H9 (cell line): ENCODE measurements at regions not wholly inside any gene's neighbourhood (a gene's known extent, or its start where the extent isn't known, plus 50 kb on each side); places are given as distances from the start of the nearest gene placed in this dataset.

Source experiments
- DNase-seq: peaks from one replicate; pipeline ENCODE4 v3.0.0-alpha.2; 2017
- H2AFZ ChIP-seq: one replicate; pipeline ENCODE4 v1.6.1; 2013; ENCODE audit warnings: mild to moderate bottlenecking, low read length, control low read depth, moderate library complexity
- H2AK5ac ChIP-seq: 2 replicates; pipeline ENCODE4 v1.6.1; 2013; ENCODE audit warnings: low read length, control low read depth, mixed read lengths; ENCODE audit not compliant: insufficient read length
- H2BK120ac ChIP-seq: one replicate; pipeline ENCODE4 v1.6.1; 2013; ENCODE audit warnings: low read depth, mild to moderate bottlenecking, low read length, control low read depth, inconsistent platforms; ENCODE audit not compliant: poor library complexity, severe bottlenecking
- H2BK12ac ChIP-seq: 2 replicates; pipeline ENCODE4 v1.6.1; 2013; ENCODE audit warnings: low read length, control low read depth, mixed read lengths, low read depth; ENCODE audit not compliant: insufficient read length
- H2BK15ac ChIP-seq: 2 replicates; pipeline ENCODE4 v1.6.1; 2013; ENCODE audit warnings: low read depth, low read length, control low read depth
- H2BK20ac ChIP-seq: one replicate; pipeline ENCODE4 v1.6.1; 2013; ENCODE audit warnings: low read depth, mild to moderate bottlenecking, low read length, control low read depth, inconsistent platforms; ENCODE audit not compliant: poor library complexity, severe bottlenecking
- H2BK5ac ChIP-seq: 2 replicates; pipeline ENCODE4 v1.6.1; 2013; ENCODE audit warnings: low read length, control low read depth, mixed read lengths; ENCODE audit not compliant: insufficient read length
- H3K14ac ChIP-seq: 2 replicates; pipeline ENCODE4 v1.6.1; 2013; ENCODE audit warnings: low read length, control low read depth; ENCODE audit not compliant: insufficient read depth
- H3K18ac ChIP-seq: 2 replicates; pipeline ENCODE4 v1.6.1; 2013; ENCODE audit warnings: low read depth, mild to moderate bottlenecking, mixed read lengths, low read length, control low read depth; ENCODE audit not compliant: insufficient read length
- H3K23ac ChIP-seq: 2 replicates; pipeline ENCODE4 v1.6.1; 2013; ENCODE audit warnings: low read length, control low read depth, mixed read lengths, low read depth; ENCODE audit not compliant: insufficient read length
- H3K23me2 ChIP-seq: 2 replicates; pipeline ENCODE4 v1.6.1; 2013; ENCODE audit warnings: low read depth, mild to moderate bottlenecking, mixed read lengths, low read length, control low read depth; ENCODE audit not compliant: insufficient read length, poor library complexity, severe bottlenecking
- H3K27ac ChIP-seq: 2 replicates; pipeline ENCODE4 v1.5.1; 2013; ENCODE audit warnings: low read length, control low read depth, mixed read lengths, low read depth; ENCODE audit not compliant: insufficient read length
- H3K27me3 ChIP-seq: 2 replicates; pipeline ENCODE4 v1.6.1; 2013; ENCODE audit warnings: low read length, control low read depth, inconsistent platforms; ENCODE audit not compliant: insufficient read depth
- H3K4ac ChIP-seq: 2 replicates; pipeline ENCODE4 v1.6.1; 2013; ENCODE audit warnings: low read depth, mild to moderate bottlenecking, control low read depth, inconsistent platforms, low read length, moderate library complexity
- H3K4me1 ChIP-seq: 2 replicates; pipeline ENCODE4 v1.6.1; 2013; ENCODE audit warnings: low read length, control low read depth, inconsistent platforms; ENCODE audit not compliant: insufficient read depth
- H3K4me2 ChIP-seq: 2 replicates; pipeline ENCODE4 v1.6.1; 2013; ENCODE audit warnings: low read length, control low read depth, mixed read lengths; ENCODE audit not compliant: insufficient read length, insufficient read depth
- H3K56ac ChIP-seq: 2 replicates; pipeline ENCODE4 v1.6.1; 2013; ENCODE audit warnings: low read depth, mild to moderate bottlenecking, mixed read lengths, low read length, control low read depth; ENCODE audit not compliant: insufficient read length
- H3K79me1 ChIP-seq: 2 replicates; pipeline ENCODE4 v1.6.1; 2013; ENCODE audit warnings: low read depth, mild to moderate bottlenecking, moderate library complexity, low read length, control low read depth, inconsistent platforms; ENCODE audit not compliant: insufficient read depth, poor library complexity, severe bottlenecking
- H3K79me2 ChIP-seq: 2 replicates; pipeline ENCODE4 v1.6.1; 2013; ENCODE audit warnings: low read length, control low read depth, inconsistent platforms; ENCODE audit not compliant: insufficient read depth
- H3K9ac ChIP-seq: 2 replicates; pipeline ENCODE4 v1.6.1; 2013; ENCODE audit warnings: low read length, control low read depth, mixed read lengths; ENCODE audit not compliant: insufficient read length; ENCODE audit errors: extremely low read depth
- H3K9me3 ChIP-seq: one replicate; pipeline ENCODE4 v1.6.1; 2013; ENCODE audit warnings: low read depth, low read length, inconsistent platforms; ENCODE audit not compliant: control insufficient read depth
- H3T11ph ChIP-seq: one replicate; pipeline ENCODE4 v1.6.1; 2013; ENCODE audit warnings: mild to moderate bottlenecking, low read length, control low read depth, inconsistent platforms
- H4K20me1 ChIP-seq: one replicate; pipeline ENCODE4 v1.6.1; 2013; ENCODE audit not compliant: control insufficient read depth, insufficient read length, insufficient read depth
- H4K5ac ChIP-seq: 2 replicates; pipeline ENCODE4 v1.6.1; 2013; ENCODE audit warnings: low read depth, mild to moderate bottlenecking, mixed read lengths, low read length, control low read depth; ENCODE audit not compliant: insufficient read length
- H4K8ac ChIP-seq: replicated peaks from 2 replicates; pipeline ENCODE4 v1.6.1; 2013; ENCODE audit warnings: low read length, control low read depth, mixed read lengths, low read depth; ENCODE audit not compliant: insufficient read length
- H4K91ac ChIP-seq: 2 replicates; pipeline ENCODE4 v1.6.1; 2013; ENCODE audit warnings: low read depth, mild to moderate bottlenecking, moderate library complexity, mixed read lengths, low read length, control low read depth; ENCODE audit not compliant: insufficient read length
- H3K27ac Mint-ChIP-seq, 3 experiments: 2 replicates in 2 of 3; 3 replicates in 1 of 3; pipeline ENCODE4 v1.8.0; 2020 to 2021; ENCODE audit warnings: mixed read lengths in 3 of 3, mild to moderate bottlenecking in 1 of 3, moderate library complexity in 1 of 3
- H3K27me3 Mint-ChIP-seq: 2 replicates; pipeline ENCODE4 v1.8.0; 2021; ENCODE audit warnings: low read depth, mild to moderate bottlenecking, moderate library complexity, mixed read lengths
- H3K36me3 Mint-ChIP-seq, 3 experiments: 2 replicates in 2 of 3; 3 replicates in 1 of 3; pipeline ENCODE4 v1.8.0; 2020 to 2021; ENCODE audit warnings: low read depth in 3 of 3, mixed read lengths in 3 of 3; ENCODE audit not compliant: insufficient read depth in 1 of 3
- H3K4me1 Mint-ChIP-seq, 2 experiments: 2 replicates each; pipeline ENCODE4 v1.8.0; 2020; ENCODE audit warnings: mixed read lengths in 2 of 2
- H3K4me3 Mint-ChIP-seq, 2 experiments: 2 replicates in 1 of 2; 3 replicates in 1 of 2; pipeline ENCODE4 v1.8.0; 2020 to 2021; ENCODE audit warnings: mild to moderate bottlenecking in 2 of 2, mixed read lengths in 2 of 2, moderate library complexity in 1 of 2
- H3K9me3 Mint-ChIP-seq, 2 experiments: 2 replicates in 1 of 2; 3 replicates in 1 of 2; pipeline ENCODE4 v1.8.0; 2020; ENCODE audit warnings: mild to moderate bottlenecking in 2 of 2, mixed read lengths in 2 of 2, moderate library complexity in 1 of 2
- WGBS: extraction: QIAGEN DNeasy Blood & Tissue Kit; methylation state at CpG from one replicate; pipeline ENCODE4 v1.1.7; 2013; ENCODE audit warnings: missing lambda C conversion rate, low lambda C conversion rate, mixed read lengths; ENCODE audit not compliant: insufficient read length; ENCODE audit errors: extremely low coverage; 5-methylcytosine and 5-hydroxymethylcytosine counted together
- TF ChIP-seq, protein P1 (sequence below): fragments of 200-600 bp; sonication (generic); conservative IDR thresholded peaks from 3 replicates; pipeline ENCODE4 v1.8.0; 2021; ENCODE audit warnings: antibody characterized with exemption, mild to moderate bottlenecking

DNA sequence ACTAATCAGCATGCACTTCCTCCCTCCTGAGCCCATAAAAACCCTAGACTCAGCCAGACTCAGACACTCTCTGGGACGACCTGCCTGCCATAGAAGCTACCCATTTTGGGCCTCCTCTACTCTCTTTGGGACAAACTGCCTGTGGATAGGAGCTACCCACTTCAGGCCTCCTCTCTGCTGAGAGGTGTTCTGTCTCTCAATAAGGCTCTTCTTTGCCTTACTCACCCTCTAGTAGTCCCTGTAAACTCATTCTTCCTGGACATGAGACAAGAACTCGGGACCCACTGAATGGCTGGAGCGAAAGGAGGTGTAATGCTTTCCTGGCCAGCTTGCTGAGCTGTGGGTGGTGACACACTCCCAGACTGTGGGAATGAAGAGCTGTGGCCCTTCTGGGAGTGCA, 424.8 kb upstream of the FZD8 start:
- Histone ChIP-seq H2BK20ac (no peak overlapping the region), H3K23ac (no peak overlapping the region), H3K4me2 (no peak overlapping the region), H3T11ph (no peak overlapping the region), H3K4ac (no peak overlapping the region), H4K5ac (no peak overlapping the region), H2BK5ac (no peak overlapping the region), H3K9me3 (no peaks in the 10 kb centered on the region), H4K91ac (no peak overlapping the region), H2AFZ (no peak overlapping the region), H3K79me2 (no peaks in the 10 kb centered on the region), H2BK12ac (no peak overlapping the region), H3K23me2 (no peaks in the 10 kb centered on the region), H2BK120ac (no peak overlapping the region), H3K79me1 (no peaks in the 10 kb centered on the region), H3K4me1 (no peaks in the 10 kb centered on the region), H3K27ac (no peak overlapping the region), H3K56ac (no peak overlapping the region), H3K9ac (no peak overlapping the region), H2AK5ac (no peak overlapping the region), H3K27me3 (no peaks in the 10 kb centered on the region), H2BK15ac (no peak overlapping the region), H4K8ac (no peak overlapping the region), H3K18ac (no peak overlapping the region), H4K20me1 (no peaks in the 10 kb centered on the region), H3K14ac (no peak overlapping the region)
- H3K4me1 Mint-ChIP-seq = no peaks in the 10 kb centered on the region
- no peak overlapping the region for H3K27ac Mint-ChIP-seq
- DNase-seq = no peak
- TF ChIP-seq, protein P1, sequence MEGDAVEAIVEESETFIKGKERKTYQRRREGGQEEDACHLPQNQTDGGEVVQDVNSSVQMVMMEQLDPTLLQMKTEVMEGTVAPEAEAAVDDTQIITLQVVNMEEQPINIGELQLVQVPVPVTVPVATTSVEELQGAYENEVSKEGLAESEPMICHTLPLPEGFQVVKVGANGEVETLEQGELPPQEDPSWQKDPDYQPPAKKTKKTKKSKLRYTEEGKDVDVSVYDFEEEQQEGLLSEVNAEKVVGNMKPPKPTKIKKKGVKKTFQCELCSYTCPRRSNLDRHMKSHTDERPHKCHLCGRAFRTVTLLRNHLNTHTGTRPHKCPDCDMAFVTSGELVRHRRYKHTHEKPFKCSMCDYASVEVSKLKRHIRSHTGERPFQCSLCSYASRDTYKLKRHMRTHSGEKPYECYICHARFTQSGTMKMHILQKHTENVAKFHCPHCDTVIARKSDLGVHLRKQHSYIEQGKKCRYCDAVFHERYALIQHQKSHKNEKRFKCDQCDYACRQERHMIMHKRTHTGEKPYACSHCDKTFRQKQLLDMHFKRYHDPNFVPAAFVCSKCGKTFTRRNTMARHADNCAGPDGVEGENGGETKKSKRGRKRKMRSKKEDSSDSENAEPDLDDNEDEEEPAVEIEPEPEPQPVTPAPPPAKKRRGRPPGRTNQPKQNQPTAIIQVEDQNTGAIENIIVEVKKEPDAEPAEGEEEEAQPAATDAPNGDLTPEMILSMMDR = no peak
- peaks cover 7 to 14% of the 10 kb centered on the region in 2 experiments; a peak in 3 of 5 replicates for H3K9me3 Mint-ChIP-seq
- peaks cover 1% of the 10 kb centered on the region; the same call in 1 of the 2 replicates for H3K27me3 Mint-ChIP-seq
- WGBS = no CpG with 5 or more reads among the region's 3 CpGs
- no peak overlapping the region for H3K4me3 Mint-ChIP-seq
- peaks cover 0 to 5% (median 2%) of the 10 kb centered on the region in 3 experiments; a peak in 2 of 7 replicates for H3K36me3 Mint-ChIP-seq
